ENCODE measurements at regions not wholly inside any gene's neighbourhood (a gene's known extent, or its start where the extent isn't known, plus 50 kb on each side); places are given as distances from the start of the nearest gene placed in this dataset.
"Not testable (repeated sequence)": the region's sequence is repeated elsewhere in the genome, so short reads cannot be mapped to it uniquely, and the experiment has no call there.

DNA sequence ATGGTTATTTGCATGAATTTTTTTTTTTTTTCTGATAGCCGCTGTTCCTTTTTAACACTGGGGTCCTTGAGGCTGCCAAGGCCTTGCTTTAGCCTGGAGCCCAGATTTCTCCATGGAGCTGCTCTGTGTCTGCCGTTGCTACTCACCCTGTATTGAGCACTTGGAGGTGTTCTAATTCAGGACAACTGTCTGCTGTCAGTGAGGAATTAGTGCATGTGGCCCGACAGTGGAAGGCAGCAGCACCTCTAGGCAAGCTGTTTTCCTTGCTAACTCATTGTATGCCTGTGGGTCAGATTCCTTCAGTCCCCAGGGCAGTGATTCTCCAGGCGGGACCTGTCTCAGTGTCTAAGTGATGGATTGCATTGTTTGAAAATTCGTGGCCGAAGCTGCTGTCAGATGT lies 147.7 kb upstream of the DPP10 start:
- WGBS, 5 donors: 41 to 53% (median 44%) methylated on average over 6 of the region's 6 CpGs
- Histone ChIP-seq H3K36me3 (no peaks in the 10 kb centered on the region), H3K9me3 (peaks cover 0 to under 1% (median 0%) of the 10 kb centered on the region in 8 donors), H3K27me3 (replicated peaks in 1 of 7) (peaks cover 0 to 16% (median 0%) of the 10 kb centered on the region in 7 donors), H3K4me1 (no peaks in the 10 kb centered on the region), H3K27ac (no peak overlapping the region), H3K4me3 (no peak overlapping the region)
- TF ChIP-seq, protein P1, sequence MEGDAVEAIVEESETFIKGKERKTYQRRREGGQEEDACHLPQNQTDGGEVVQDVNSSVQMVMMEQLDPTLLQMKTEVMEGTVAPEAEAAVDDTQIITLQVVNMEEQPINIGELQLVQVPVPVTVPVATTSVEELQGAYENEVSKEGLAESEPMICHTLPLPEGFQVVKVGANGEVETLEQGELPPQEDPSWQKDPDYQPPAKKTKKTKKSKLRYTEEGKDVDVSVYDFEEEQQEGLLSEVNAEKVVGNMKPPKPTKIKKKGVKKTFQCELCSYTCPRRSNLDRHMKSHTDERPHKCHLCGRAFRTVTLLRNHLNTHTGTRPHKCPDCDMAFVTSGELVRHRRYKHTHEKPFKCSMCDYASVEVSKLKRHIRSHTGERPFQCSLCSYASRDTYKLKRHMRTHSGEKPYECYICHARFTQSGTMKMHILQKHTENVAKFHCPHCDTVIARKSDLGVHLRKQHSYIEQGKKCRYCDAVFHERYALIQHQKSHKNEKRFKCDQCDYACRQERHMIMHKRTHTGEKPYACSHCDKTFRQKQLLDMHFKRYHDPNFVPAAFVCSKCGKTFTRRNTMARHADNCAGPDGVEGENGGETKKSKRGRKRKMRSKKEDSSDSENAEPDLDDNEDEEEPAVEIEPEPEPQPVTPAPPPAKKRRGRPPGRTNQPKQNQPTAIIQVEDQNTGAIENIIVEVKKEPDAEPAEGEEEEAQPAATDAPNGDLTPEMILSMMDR (IDR thresholded peaks at IDR 0.05 in 8 of 11, conservative IDR thresholded peaks at IDR 0.05 in 3 of 11): no peak
- no peak for TF ChIP-seq POLR2A (IDR thresholded peaks at IDR 0.05)
- TF ChIP-seq POLR2AphosphoS5 (IDR thresholded peaks at IDR 0.05): no peak
- DNase-seq: no peak
- intact Hi-C loops (cut with DNase I; ENCODE audit: low total_unique reads): no loop called here

DNA sequence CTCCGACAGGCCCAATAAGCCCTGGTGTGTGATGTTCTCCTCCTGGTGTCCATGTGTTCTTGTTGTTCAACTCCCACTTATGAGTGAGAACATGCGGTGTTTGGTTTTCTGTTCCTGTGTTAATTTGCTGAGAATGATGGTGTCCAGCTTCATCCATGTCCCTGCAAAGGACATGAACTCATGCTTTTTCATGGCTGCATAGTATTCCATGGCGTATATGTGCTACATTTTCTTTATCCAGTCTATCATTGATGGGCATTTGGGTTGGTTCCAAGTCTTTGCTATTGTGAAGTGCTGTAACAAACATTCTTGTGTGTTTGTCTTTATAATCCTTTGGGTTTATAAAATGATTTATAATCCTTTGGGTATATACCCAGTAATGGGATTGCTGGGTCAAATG lies 142.1 kb upstream of the DPP10 start:
- WGBS, 5 donors: 86 to 99% (median 92%) methylated on average over 3 of the region's 3 CpGs
- H3K27ac ChIP-seq; H3K27me3 ChIP-seq (replicated peaks in 1 of 7); intact Hi-C loops (cut with DNase I; ENCODE audit: low total_unique reads); DNase-seq; H3K4me3 ChIP-seq; H3K4me1 ChIP-seq; H3K36me3 ChIP-seq: not testable (repeated sequence)
- peaks cover 0 to 21% (median 8%) of the 10 kb centered on the region in 8 donors for H3K9me3 ChIP-seq

DNA sequence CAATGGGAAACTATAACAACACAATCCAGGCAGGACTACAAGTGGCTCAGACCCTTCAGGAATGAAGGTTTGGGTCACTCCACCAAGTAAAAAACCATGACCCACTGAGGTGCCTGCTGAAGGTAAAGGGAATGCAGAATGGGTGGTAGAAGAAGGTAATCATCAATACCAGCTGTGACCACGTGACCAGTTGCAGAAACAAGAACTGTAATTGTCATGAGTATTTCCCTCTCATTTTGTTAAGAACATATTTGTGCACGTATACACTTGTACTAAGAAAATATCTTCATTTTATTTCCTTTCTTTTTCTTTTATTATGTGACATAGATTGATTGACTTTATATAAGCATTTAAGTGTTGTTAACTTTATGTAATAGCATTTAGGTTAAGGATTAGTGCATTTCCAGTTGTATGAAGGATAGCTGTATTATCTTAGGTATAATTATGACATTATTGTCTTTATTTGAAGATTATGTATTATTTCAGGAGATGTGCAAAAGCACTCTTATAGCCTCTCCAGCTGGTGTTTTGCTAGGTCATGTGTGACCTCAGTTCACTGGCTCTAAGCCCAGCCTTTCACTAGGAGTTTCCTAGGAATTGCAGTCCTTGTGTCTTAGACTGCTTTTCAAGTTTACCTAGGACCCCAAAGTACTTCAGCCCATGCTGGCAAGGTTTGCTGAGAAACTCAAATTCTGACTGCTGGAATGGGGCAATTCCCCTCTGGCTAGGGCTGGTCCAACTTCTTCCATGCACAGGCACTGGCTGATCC lies 125.7 kb upstream of the DPP10 start:
- no peaks in the 10 kb centered on the region for H3K4me1 ChIP-seq

DNA sequence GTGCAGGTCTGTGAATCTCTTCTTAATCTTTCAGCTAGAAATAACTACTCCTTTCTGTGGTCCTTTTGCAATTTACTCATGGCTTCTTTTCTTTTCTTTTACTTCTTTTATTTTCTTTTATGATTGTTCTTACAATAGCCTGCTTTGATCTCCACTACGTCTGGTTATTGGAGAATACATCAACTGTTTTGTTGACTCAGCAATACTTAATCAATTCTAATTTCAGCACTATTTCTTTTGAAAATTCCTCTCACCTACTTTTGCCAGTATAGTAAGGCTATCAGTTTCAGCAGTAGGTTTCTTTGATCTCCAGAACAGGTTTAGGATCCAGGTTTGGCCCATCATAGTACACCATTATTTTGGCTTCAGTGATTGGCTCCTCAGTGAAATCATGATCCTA lies 111.8 kb upstream of the DPP10 start:
- no peaks in the 10 kb centered on the region for H3K27me3 ChIP-seq (replicated peaks in 1 of 7)
- H3K27ac ChIP-seq: no peak overlapping the region
- H3K4me1 ChIP-seq: no peaks in the 10 kb centered on the region
- peaks cover 0 to 4% (median 0%) of the 10 kb centered on the region in 8 donors for H3K9me3 ChIP-seq
- TF ChIP-seq POLR2A (IDR thresholded peaks at IDR 0.05) (no peak), POLR2AphosphoS5 (IDR thresholded peaks at IDR 0.05) (no peak)
- TF ChIP-seq, protein P1 (IDR thresholded peaks at IDR 0.05 in 8 of 11, conservative IDR thresholded peaks at IDR 0.05 in 3 of 11): no peak
- WGBS, 5 donors: 67 to 87% (median 76%) methylated on average over 1 of the region's 1 CpG
- intact Hi-C loops (cut with DNase I; ENCODE audit: low total_unique reads): no loop called here
- no peak for DNase-seq
- no peaks in the 10 kb centered on the region for H3K36me3 ChIP-seq
- H3K4me3 ChIP-seq: no peak overlapping the region

More for the DNA sequence above, 125.7 kb upstream of the DPP10 start:
- 47 to 66% (median 58%) methylated on average over 2 of the region's 2 CpGs for WGBS, 5 donors
- H3K9me3 ChIP-seq: peaks cover 0 to 8% (median 0%) of the 10 kb centered on the region in 8 donors
- H3K27me3 ChIP-seq (replicated peaks in 1 of 7): no peaks in the 10 kb centered on the region
- TF ChIP-seq POLR2AphosphoS5 (IDR thresholded peaks at IDR 0.05) (no peak), POLR2A (IDR thresholded peaks at IDR 0.05) (no peak)
- TF ChIP-seq, protein P1 (IDR thresholded peaks at IDR 0.05 in 8 of 11, conservative IDR thresholded peaks at IDR 0.05 in 3 of 11): no peak
- H3K27ac ChIP-seq: no peak overlapping the region
- intact Hi-C loops (cut with DNase I; ENCODE audit: low total_unique reads): no loop called here
- DNase-seq: no peak
- no peaks in the 10 kb centered on the region for H3K36me3 ChIP-seq
- no peak overlapping the region for H3K4me3 ChIP-seq
